ENCODE measurements at regions not wholly inside any gene's neighbourhood (a gene's known extent, or its start where the extent isn't known, plus 50 kb on each side); places are given as distances from the start of the nearest gene placed in this dataset.

DNA sequence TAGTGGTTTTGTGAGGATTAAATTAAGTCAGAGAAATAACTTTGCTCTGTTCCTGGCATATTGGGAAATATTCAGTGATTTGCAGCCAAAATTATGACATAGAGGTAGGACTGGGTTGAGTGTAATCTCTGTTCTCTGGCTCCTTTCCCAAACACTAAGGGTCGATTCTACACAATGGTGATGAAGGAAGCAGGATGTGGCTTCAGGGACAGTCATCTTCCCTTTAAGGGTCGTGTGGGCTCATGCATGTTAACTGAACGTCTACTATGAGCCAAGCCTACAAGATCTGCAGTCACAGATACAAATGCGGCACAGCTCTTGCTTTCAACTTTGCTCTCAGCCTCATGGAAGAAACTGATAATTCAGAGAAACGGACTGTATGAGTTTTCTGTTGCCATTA is 381.6 kb downstream of the VRK1 start:
- TF ChIP-seq CTCF (IDR thresholded peaks at IDR 0.05) (no peak), POLR2A (IDR thresholded peaks at IDR 0.05; ENCODE audit: low read depth) (no peak)
